Activated T-helper 1 cell treated with anti-CD3 and anti-CD28 coated beads, Interleukin-2, amount 50 U/mL, for 16 hours (primary cell): ENCODE measurements at regions not wholly inside any gene's neighbourhood (a gene's known extent, or its start where the extent isn't known, plus 50 kb on each side); places are given as distances from the start of the nearest gene placed in this dataset.

Source experiments
- DNase-seq, 2 donors: peaks; one replicate each; pipeline ENCODE4 v3.0.0-alpha.2; 2020; ENCODE audit warnings: low read depth in 1 of 2, low spot score in 1 of 2

DNA sequence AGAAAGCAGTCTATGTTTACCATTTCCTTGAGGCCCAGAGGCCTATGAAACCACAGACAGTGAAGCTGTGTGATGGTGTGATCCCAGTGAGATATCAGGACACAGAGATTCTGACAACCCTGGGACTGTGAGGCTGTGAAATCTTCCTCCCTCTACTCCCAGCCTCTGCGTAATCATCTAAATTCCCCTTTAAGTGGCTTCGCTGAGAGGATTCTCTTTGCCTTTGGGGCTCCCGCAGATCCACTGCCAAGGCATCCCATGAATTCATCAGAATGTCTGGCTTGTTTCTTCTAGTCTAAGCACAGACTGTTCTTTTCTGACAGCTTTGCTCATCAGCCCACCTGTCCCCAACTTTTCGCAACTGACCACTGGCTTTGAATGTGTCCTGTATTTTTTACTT is 901.2 kb upstream of the NR2F2 start:
- no peak for DNase-seq

GRCh38 chr15:95431518-95431917 is 899.0 kb upstream of the NR2F2 start:
- DNase-seq: no peak

DNA sequence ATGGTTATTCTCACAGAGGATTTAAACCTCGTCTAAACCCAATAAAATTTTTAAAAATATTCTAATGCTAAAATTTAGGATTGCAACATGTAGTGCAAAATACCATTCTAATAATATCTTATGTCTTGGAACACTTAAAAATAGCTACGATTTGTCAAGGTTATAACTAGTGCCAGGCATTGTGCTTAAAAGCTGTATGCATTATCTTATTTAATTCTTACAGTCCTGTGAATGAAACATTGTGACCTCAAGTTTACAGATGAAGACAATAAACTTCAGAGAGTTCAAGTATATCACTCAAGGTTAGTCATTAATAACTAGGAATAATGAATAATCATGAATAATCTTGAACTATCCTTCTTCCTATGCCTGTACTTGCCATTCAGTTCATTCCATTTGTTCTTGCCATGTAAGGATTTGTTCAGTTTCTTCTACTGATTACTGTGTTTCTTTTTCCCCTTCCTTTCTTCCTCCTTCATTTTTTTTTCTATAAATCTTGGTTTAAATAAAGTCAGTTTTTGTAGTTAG is 897.6 kb upstream of the NR2F2 start:
- no peak for DNase-seq

GRCh38 chr15:95439922-95440376 is 890.6 kb upstream of the NR2F2 start:
- DNase-seq: no peak

- no peak for DNase-seq
These were observed 889.8 kb upstream of the NR2F2 start for GRCh38 chr15:95440712-95441111.

- no peak for DNase-seq
These were observed 888.3 kb upstream of the NR2F2 start for GRCh38 chr15:95442107-95442719.

GRCh38 chr15:95444860-95445259 is 885.6 kb upstream of the NR2F2 start:
- DNase-seq: no peak

DNA sequence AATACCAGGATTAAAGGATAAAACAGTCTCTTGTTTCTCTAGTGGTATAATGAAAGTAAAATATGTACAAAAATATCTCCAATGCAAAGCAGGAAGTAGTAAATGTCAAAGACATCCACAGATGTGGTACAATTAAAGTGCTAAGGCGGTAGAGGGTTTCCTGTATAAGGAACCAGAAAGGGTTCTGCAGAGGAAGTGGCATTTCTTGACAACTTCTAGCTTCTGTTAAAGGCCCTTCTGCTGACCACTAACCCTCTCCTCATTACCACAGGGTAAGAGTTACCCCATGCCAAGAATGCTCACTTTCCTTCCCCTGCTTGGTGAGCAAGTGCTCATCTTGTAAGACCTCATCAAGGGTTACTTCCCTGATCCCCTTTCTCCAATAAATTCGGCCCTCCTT is 883.6 kb upstream of the NR2F2 start:
- no peak for DNase-seq

- no peak for DNase-seq
These were observed 883.0 kb upstream of the NR2F2 start for GRCh38 chr15:95447486-95447885.

- no peak for DNase-seq
These were observed 881.8 kb upstream of the NR2F2 start for GRCh38 chr15:95448531-95449229.

- no peak for DNase-seq
These were observed 881.3 kb upstream of the NR2F2 start for GRCh38 chr15:95449230-95449628.

GRCh38 chr15:95450413-95450812 is 880.1 kb upstream of the NR2F2 start:
- no peak for DNase-seq

DNA sequence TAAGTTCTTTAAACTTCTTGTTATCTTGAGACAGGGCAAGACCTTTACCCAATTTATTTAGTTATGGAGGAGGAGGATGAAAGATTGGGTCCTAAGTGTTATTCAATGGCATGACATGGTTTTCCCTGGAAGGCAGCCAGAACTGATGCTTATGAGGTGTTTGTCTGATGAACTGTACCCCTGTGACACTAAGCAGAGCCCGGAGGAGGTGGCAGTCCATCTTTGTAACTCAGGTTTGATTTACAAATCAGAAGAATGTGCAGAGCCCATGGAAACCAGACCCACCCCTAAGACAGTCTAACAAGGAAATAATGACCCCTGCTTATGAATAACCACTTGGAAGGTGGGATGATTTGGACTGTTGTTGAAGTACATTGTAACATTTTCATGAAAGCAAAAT is 878.6 kb upstream of the NR2F2 start:
- no peak for DNase-seq

DNA sequence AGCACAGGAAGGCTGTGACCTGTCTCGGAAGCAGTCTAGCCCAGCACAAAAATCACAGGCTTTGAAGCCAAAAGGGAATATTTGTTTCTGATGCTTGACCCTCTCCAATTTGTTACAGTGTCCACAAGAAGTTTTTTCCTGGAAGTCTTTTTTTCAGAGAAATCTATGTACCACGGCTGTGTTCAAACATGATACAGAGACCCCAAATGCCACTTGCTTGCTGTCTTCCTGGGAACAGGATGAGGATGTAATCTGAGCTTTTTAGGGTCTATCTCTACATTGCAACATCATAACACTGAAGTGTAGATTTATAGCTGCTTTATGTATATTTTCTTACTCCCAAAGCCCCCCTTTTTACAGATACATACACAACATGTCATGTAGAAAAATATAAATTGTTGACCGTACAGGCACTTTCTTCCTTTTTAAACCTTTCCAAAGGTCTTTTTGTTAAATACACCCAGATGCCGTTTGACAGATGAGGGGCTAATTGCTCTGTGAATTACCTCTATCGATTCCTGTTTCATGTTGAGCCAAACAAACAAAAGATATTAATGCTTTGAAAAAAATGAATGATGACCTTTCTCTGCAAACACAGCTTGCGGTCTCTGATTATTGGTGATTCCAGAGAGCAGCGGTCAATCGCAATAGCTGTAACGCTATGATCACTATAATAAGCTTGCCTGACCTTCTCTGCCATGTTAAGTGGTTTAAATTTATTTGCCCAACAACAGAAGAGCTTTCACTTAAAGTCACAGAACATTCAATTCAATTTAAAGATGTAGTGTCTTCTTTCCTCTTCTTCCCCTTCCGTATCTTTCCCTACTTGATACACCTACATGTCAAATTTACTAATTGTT is 875.9 kb upstream of the NR2F2 start:
- no peak for DNase-seq

- DNase-seq: no peak
These were observed 873.0 kb upstream of the NR2F2 start for GRCh38 chr15:95457520-95457919.

GRCh38 chr15:95458721-95459120 is 871.8 kb upstream of the NR2F2 start:
- no peak for DNase-seq

GRCh38 chr15:95459273-95459672 is 871.2 kb upstream of the NR2F2 start:
- DNase-seq: no peak

DNA sequence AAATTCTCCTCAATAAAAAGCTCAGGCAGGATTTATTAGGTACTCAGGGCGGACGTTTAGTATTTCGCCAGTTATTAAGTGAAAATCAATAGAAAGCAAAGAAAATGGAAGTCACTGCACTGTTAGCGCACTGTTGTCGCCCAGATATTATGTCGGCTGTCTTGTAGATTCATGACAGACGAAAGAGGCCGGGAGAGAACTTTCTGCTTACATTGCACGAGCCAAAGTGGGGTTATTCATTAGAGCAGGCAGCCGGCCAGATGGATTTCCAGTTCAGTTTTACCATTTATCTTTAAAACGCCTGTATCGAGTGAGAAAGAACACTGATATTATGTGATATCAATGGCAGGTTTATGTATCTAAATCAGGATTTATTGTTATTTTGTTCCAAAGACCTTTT is 866.0 kb upstream of the NR2F2 start:
- DNase-seq: no peak

- DNase-seq: no peak
These were observed 861.7 kb upstream of the NR2F2 start for GRCh38 chr15:95468820-95469219.

- DNase-seq: no peak
These were observed 861.0 kb upstream of the NR2F2 start for GRCh38 chr15:95469496-95470000.

GRCh38 chr15:95470529-95470928 is 860.0 kb upstream of the NR2F2 start:
- DNase-seq: no peak
